Endothelial cell of umbilical vein (primary cell): ENCODE measurements at regions not wholly inside any gene's neighbourhood (a gene's known extent, or its start where the extent isn't known, plus 50 kb on each side); places are given as distances from the start of the nearest gene placed in this dataset.

Experiments used
- CTCF ChIP-seq, 2 donors: IDR thresholded peaks; 1 replicate in 1 of 2; 2 replicates in 1 of 2; pipeline ENCODE4 v1.5.1; 2011; ENCODE audit warnings: low read length in 2 of 2, mild to moderate bottlenecking in 2 of 2, moderate library complexity in 2 of 2, control low read depth in 1 of 2, inconsistent platforms in 1 of 2, low read depth in 1 of 2; ENCODE audit not compliant: insufficient read depth in 1 of 2; ENCODE audit errors: extremely low read depth in 1 of 2
- EZH2 ChIP-seq: IDR thresholded peaks from 2 replicates; pipeline ENCODE4 v1.6.1; 2012; ENCODE audit warnings: borderline replicate concordance, low read depth, mild to moderate bottlenecking, moderate library complexity, low read length, inconsistent platforms; ENCODE audit not compliant: severe bottlenecking
- FOS ChIP-seq: IDR thresholded peaks from 2 replicates; pipeline ENCODE4 v1.6.1; 2011; ENCODE audit warnings: mild to moderate bottlenecking, low read length, moderate library complexity, borderline replicate concordance; ENCODE audit not compliant: insufficient read depth
- GATA2 ChIP-seq: IDR thresholded peaks from 2 replicates; pipeline ENCODE4 v1.7.0; 2011; ENCODE audit warnings: low read depth, mild to moderate bottlenecking, moderate library complexity, mixed read lengths, low read length; ENCODE audit not compliant: insufficient read length, insufficient read depth
- JUN ChIP-seq: IDR thresholded peaks from 2 replicates; pipeline ENCODE4 v1.6.1; 2011; ENCODE audit warnings: borderline replicate concordance, low read depth; ENCODE audit not compliant: insufficient read length, insufficient read depth
- MAX ChIP-seq: IDR thresholded peaks from 2 replicates; pipeline ENCODE4 v1.6.1; 2011; ENCODE audit not compliant: insufficient read depth, insufficient read length
- MYC ChIP-seq: IDR thresholded peaks from one replicate; pipeline ENCODE4 v1.6.1; 2011; ENCODE audit warnings: mild to moderate bottlenecking, low read depth, low read length
- POLR2A ChIP-seq: IDR thresholded peaks from 2 replicates; pipeline ENCODE4 v1.6.1; 2012; ENCODE audit warnings: low read depth, mild to moderate bottlenecking, control low read depth, low read length
- POLR2AphosphoS5 ChIP-seq: IDR thresholded peaks from 2 replicates; pipeline ENCODE4 v1.6.1; 2012; ENCODE audit warnings: low read depth, mild to moderate bottlenecking, control low read depth, low read length, moderate library complexity; ENCODE audit not compliant: insufficient read depth

GRCh38 chr6:169019111-169019510 is 234.5 kb downstream of the THBS2 start:
- no peak for TF ChIP-seq MYC
- TF ChIP-seq CTCF (IDR thresholded peaks at IDR 0.05; ENCODE audit: extremely low read depth in 1 of 2, insufficient read depth in 1 of 2, low read depth in 1 of 2, low read length in 2 of 2) = no peak
- no peak for TF ChIP-seq JUN
- no peak for TF ChIP-seq MAX
- TF ChIP-seq EZH2 = no peak
- TF ChIP-seq POLR2AphosphoS5 = no peak
- no peak for TF ChIP-seq POLR2A
- no peak for TF ChIP-seq FOS
- no peak for TF ChIP-seq GATA2
